Parathyroid adenoma (tissue), 2 donors: ENCODE measurements at regions not wholly inside any gene's neighbourhood (a gene's known extent, or its start where the extent isn't known, plus 50 kb on each side); places are given as distances from the start of the nearest gene placed in this dataset.

ENCODE experiments used
- H2AFZ ChIP-seq: fragments of 300-600 bp; sonication (generic); one replicate; pipeline ENCODE4 v1.7.0; 2017; ENCODE audit warnings: antibody characterized with exemption, mild to moderate bottlenecking
- H3K27ac ChIP-seq: fragments of 300-600 bp; sonication (generic); one replicate; pipeline ENCODE4 v1.7.0; 2017
- H3K27me3 ChIP-seq: fragments of 300-600 bp; sonication (generic); one replicate; pipeline ENCODE4 v1.7.0; 2017; ENCODE audit warnings: low read length; ENCODE audit not compliant: control insufficient read depth, insufficient read depth
- H3K36me3 ChIP-seq: fragments of 300-600 bp; sonication (generic); one replicate; pipeline ENCODE4 v1.7.0; 2017; ENCODE audit warnings: low read length; ENCODE audit not compliant: control insufficient read depth, insufficient read depth
- H3K4me1 ChIP-seq: fragments of 300-600 bp; sonication (generic); one replicate; pipeline ENCODE4 v1.7.0; 2017; ENCODE audit warnings: control low read depth
- H3K4me2 ChIP-seq: fragments of 300-600 bp; sonication (generic); one replicate; pipeline ENCODE4 v1.7.0; 2017; ENCODE audit warnings: low read length
- H3K4me3 ChIP-seq: fragments of 300-600 bp; sonication (generic); one replicate; pipeline ENCODE4 v1.7.0; 2017; ENCODE audit warnings: low read depth, low read length
- H3K79me2 ChIP-seq: fragments of 300-600 bp; sonication (generic); one replicate; pipeline ENCODE4 v1.7.0; 2017; ENCODE audit warnings: control low read depth
- H3K9ac ChIP-seq: fragments of 300-600 bp; sonication (generic); one replicate; pipeline ENCODE4 v1.7.0; 2017; ENCODE audit warnings: mild to moderate bottlenecking
- H3K9me3 ChIP-seq: fragments of 300-600 bp; sonication (generic); one replicate; pipeline ENCODE4 v1.7.0; 2017; ENCODE audit warnings: low read length; ENCODE audit not compliant: control insufficient read depth
- CTCF ChIP-seq: fragments of 300-600 bp; sonication (generic); IDR thresholded peaks from one replicate; pipeline ENCODE4 v1.7.0; 2017; ENCODE audit warnings: antibody characterized with exemption, mild to moderate bottlenecking
- donor health status: primary hyperparathyroidism.

- Histone ChIP-seq H3K27ac (no peak overlapping the region), H3K27me3 (no peaks in the 10 kb centered on the region), H3K9me3 (no peaks in the 10 kb centered on the region), H3K4me2 (no peak overlapping the region), H3K4me1 (no peaks in the 10 kb centered on the region), H3K4me3 (no peak overlapping the region), H3K36me3 (no peaks in the 10 kb centered on the region), H3K9ac (no peak overlapping the region), H3K79me2 (no peaks in the 10 kb centered on the region), H2AFZ (no peak overlapping the region)
- TF ChIP-seq CTCF, result no peak
Measured at GRCh38 chr1:194297094-194297493, 1110.7 kb upstream of the B3GALT2 start.

- H3K36me3 ChIP-seq, result no peaks in the 10 kb centered on the region
- no peaks in the 10 kb centered on the region for H3K79me2 ChIP-seq
- TF ChIP-seq CTCF, result no peak
- H3K9ac ChIP-seq, result no peak overlapping the region
- no peaks in the 10 kb centered on the region for H3K4me1 ChIP-seq
- no peaks in the 10 kb centered on the region for H3K27me3 ChIP-seq
- no peaks in the 10 kb centered on the region for H3K9me3 ChIP-seq
- no peak overlapping the region for H3K27ac ChIP-seq
- H3K4me2 ChIP-seq, result no peak overlapping the region
- H3K4me3 ChIP-seq, result no peak overlapping the region
- no peak overlapping the region for H2AFZ ChIP-seq
Measured at GRCh38 chr1:194296201-194296600, 1109.8 kb upstream of the B3GALT2 start.

- TF ChIP-seq CTCF, result peak; percentile 56
- Histone ChIP-seq H3K4me2 (no peak overlapping the region), H3K36me3 (no peaks in the 10 kb centered on the region)
Measured at GRCh38 chr1:194295685-194296084, 1109.3 kb upstream of the B3GALT2 start.

GRCh38 chr1:194293851-194294405 is 1107.5 kb upstream of the B3GALT2 start:
- Histone ChIP-seq H3K4me2 (no peak overlapping the region), H3K27ac (no peak overlapping the region), H3K4me3 (no peak overlapping the region), H3K4me1 (no peaks in the 10 kb centered on the region), H3K9me3 (no peaks in the 10 kb centered on the region), H3K79me2 (no peaks in the 10 kb centered on the region), H3K27me3 (no peaks in the 10 kb centered on the region), H3K9ac (no peak overlapping the region), H2AFZ (no peak overlapping the region), H3K36me3 (no peaks in the 10 kb centered on the region)
- no peak for TF ChIP-seq CTCF

More at GRCh38 chr1:194295685-194296084, 1109.3 kb upstream of the B3GALT2 start:
- H3K4me3 ChIP-seq, result no peak overlapping the region
- H3K4me1 ChIP-seq, result no peaks in the 10 kb centered on the region
- no peak overlapping the region for H2AFZ ChIP-seq
- no peaks in the 10 kb centered on the region for H3K79me2 ChIP-seq
- no peaks in the 10 kb centered on the region for H3K27me3 ChIP-seq
- no peak overlapping the region for H3K9ac ChIP-seq
- H3K27ac ChIP-seq, result no peak overlapping the region
- H3K9me3 ChIP-seq, result no peaks in the 10 kb centered on the region

GRCh38 chr1:194292966-194293365 is 1106.6 kb upstream of the B3GALT2 start:
- TF ChIP-seq CTCF, result no peak
- Histone ChIP-seq H3K79me2 (no peaks in the 10 kb centered on the region), H3K27me3 (no peaks in the 10 kb centered on the region), H3K9me3 (no peaks in the 10 kb centered on the region), H3K9ac (no peak overlapping the region), H3K4me1 (no peaks in the 10 kb centered on the region), H3K27ac (no peak overlapping the region), H2AFZ (no peak overlapping the region), H3K4me3 (no peak overlapping the region), H3K4me2 (no peak overlapping the region), H3K36me3 (no peaks in the 10 kb centered on the region)
